NB4 (cell line): ENCODE measurements at regions not wholly inside any gene's neighbourhood (a gene's known extent, or its start where the extent isn't known, plus 50 kb on each side); places are given as distances from the start of the nearest gene placed in this dataset.
"Not testable (repeated sequence)": the region's sequence is repeated elsewhere in the genome, so short reads cannot be mapped to it uniquely, and the experiment has no call there.

Experiments used
- DNase-seq: peaks from one replicate; pipeline ENCODE4 v3.0.0; 2010; ENCODE audit warnings: low read depth
- H3K4me3 ChIP-seq: one replicate; pipeline ENCODE4 v1.5.1; 2011; ENCODE audit warnings: mild to moderate bottlenecking, low read depth, low read length, moderate library complexity
- CTCF ChIP-seq: IDR thresholded peaks from one replicate; pipeline ENCODE4 v1.5.1; 2012; ENCODE audit warnings: low read depth, low read length
- MAX ChIP-seq: IDR thresholded peaks from 2 replicates; pipeline ENCODE4 v1.6.1; 2011; ENCODE audit warnings: low read depth, low read length
- MYC ChIP-seq: IDR thresholded peaks from 2 replicates; pipeline ENCODE4 v1.6.1; 2011; ENCODE audit warnings: low read depth, low read length
- POLR2A ChIP-seq: IDR thresholded peaks from 2 replicates; pipeline ENCODE4 v1.6.1; 2011; ENCODE audit warnings: mild to moderate bottlenecking; ENCODE audit not compliant: insufficient read length; ENCODE audit errors: extremely low read depth

DNA sequence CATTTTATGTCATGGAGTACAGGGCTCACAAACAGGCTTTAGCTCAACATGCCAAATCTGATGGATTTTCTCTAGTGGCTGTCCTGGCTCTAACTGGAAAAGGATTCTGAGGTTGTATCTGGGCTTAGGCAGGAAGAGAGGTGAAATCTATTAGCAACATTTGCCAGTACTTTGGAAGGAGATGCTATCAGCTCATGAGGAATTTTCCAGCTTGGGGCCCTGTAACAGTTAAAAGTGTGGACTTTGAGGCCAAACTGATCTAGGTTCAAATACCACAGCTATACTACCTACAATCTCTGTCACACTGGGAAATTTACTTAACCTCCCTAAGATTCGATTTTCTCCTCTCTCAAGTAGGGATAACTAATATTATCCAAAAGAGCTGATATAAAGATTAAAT is 119.0 kb upstream of the HCCS start:
- no peak overlapping the region for H3K4me3 ChIP-seq
- TF ChIP-seq CTCF (no peak), MYC (no peak), MAX (no peak), POLR2A (no peak)
- DNase-seq = no peak

DNA sequence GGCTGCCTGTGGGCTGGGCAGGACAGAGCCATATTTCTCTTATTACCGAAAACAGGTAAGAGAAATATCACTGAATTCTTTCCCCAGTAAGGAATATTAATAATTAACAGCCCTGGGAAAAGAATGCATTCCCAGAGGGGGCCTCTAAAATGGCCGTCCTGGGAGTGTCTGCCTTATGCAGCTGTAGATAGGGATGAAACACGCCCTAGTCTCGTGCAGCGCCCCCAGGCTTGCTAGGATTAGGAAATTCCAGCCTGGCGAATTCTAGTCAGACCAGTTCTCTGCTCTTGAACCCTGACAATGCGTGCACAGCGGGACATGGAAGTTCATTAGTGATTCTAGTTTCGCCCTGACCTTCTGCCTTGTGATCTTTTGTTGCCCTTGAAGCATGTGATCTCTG is 104.1 kb upstream of the HCCS start:
- DNase-seq, H3K4me3 ChIP-seq: not testable (repeated sequence)

GRCh38 chrX:11010476-11010875 is 100.7 kb upstream of the HCCS start:
- no peak for TF ChIP-seq POLR2A
- TF ChIP-seq MYC = no peak
- no peak for TF ChIP-seq MAX
- TF ChIP-seq CTCF = no peak
- DNase-seq = no peak
- H3K4me3 ChIP-seq = no peak overlapping the region

GRCh38 chrX:11016728-11017127 is 94.4 kb upstream of the HCCS start:
- no peak for TF ChIP-seq MYC
- no peak for TF ChIP-seq POLR2A
- no peak for DNase-seq
- H3K4me3 ChIP-seq = no peak overlapping the region

DNA sequence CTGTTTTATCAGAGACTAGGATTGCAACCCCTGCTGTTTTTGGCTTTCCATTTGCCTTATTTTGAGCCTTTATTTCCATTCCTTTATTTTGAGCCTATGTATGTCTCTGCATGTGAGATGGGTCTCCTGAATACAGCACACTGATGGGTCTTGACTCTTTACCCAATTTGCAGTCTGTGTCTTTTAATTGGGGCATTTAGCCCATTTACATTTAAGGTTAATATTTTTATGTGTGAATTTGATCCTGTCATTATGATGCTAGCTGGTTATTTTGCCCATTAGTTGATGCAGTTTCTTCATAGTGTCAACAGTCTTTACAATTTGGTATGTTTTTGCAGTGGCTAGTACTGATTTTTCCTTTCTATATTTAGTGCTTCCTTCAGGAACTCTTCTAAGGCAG is 88.5 kb upstream of the HCCS start:
- not testable (repeated sequence) for H3K4me3 ChIP-seq

GRCh38 chrX:11039926-11040325 is 71.2 kb upstream of the HCCS start:
- TF ChIP-seq CTCF = no peak
- TF ChIP-seq POLR2A = no peak
- TF ChIP-seq MYC = no peak
- TF ChIP-seq MAX = no peak
- H3K4me3 ChIP-seq = no peak overlapping the region
- no peak for DNase-seq

More for the DNA sequence above, 88.5 kb upstream of the HCCS start:
- DNase-seq = not testable (repeated sequence)

GRCh38 chrX:11040405-11040804 is 70.7 kb upstream of the HCCS start:
- no peak for DNase-seq
- H3K4me3 ChIP-seq = no peak overlapping the region
- TF ChIP-seq POLR2A (no peak), MAX (no peak), CTCF (no peak), MYC (no peak)

GRCh38 chrX:11040996-11041395 is 70.1 kb upstream of the HCCS start:
- H3K4me3 ChIP-seq = no peak overlapping the region
- TF ChIP-seq CTCF (no peak), POLR2A (no peak), MAX (no peak), MYC (no peak)
- no peak for DNase-seq
